GM12875 (cell line): ENCODE measurements at regions not wholly inside any gene's neighbourhood (a gene's known extent, or its start where the extent isn't known, plus 50 kb on each side); places are given as distances from the start of the nearest gene placed in this dataset.
"Not testable (repeated sequence)": the region's sequence is repeated elsewhere in the genome, so short reads cannot be mapped to it uniquely, and the experiment has no call there.

Experiments used
- H3K4me3 ChIP-seq: one replicate; pipeline ENCODE4 v1.5.1; 2011; ENCODE audit warnings: low read depth, low read length, control low read depth
- TF ChIP-seq, protein P1 (sequence below): IDR thresholded peaks from 2 replicates; pipeline ENCODE4 v1.5.1; 2011; ENCODE audit warnings: low read depth, mild to moderate bottlenecking, control low read depth, inconsistent platforms, low read length, moderate library complexity, borderline replicate concordance; ENCODE audit not compliant: insufficient read depth

DNA sequence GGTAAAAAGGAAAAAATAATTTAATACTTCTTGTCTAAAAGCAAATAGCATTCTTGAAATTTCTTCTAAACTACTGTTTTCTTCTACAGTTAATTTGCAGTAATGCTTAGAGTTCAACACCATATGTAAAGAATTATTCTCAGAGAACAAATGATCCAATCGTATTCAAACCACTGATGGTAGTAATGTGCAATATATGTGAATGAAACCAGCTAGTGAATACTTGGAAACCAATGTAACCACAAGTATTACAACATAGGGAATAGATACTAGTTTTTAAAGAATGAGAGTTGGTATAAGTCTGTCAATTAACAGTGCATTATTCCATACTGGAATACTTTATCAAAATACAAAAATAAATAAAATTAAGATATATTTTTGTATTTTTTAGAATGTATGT is 850.0 kb downstream of the DIPK2A start:
- TF ChIP-seq, protein P1, sequence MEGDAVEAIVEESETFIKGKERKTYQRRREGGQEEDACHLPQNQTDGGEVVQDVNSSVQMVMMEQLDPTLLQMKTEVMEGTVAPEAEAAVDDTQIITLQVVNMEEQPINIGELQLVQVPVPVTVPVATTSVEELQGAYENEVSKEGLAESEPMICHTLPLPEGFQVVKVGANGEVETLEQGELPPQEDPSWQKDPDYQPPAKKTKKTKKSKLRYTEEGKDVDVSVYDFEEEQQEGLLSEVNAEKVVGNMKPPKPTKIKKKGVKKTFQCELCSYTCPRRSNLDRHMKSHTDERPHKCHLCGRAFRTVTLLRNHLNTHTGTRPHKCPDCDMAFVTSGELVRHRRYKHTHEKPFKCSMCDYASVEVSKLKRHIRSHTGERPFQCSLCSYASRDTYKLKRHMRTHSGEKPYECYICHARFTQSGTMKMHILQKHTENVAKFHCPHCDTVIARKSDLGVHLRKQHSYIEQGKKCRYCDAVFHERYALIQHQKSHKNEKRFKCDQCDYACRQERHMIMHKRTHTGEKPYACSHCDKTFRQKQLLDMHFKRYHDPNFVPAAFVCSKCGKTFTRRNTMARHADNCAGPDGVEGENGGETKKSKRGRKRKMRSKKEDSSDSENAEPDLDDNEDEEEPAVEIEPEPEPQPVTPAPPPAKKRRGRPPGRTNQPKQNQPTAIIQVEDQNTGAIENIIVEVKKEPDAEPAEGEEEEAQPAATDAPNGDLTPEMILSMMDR = no peak
- H3K4me3 ChIP-seq = no peak overlapping the region

DNA sequence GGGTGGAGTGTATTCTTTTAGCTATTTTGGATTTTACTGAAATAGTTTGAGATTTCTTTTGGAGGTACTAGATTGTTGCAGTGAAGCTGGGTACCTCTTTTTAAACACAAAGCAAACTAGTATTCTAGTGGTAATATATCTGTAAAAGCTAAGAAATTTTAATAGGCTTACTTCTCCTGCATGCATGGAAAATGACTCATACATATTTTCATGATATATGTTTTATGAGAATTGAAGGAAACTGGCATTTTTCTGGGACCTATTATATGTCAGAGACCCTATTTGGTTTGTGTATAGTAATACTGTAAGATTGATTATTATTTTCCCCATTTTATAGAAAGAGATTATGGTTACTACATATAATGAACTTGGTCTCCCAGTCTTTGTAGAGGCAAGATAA is 851.0 kb downstream of the DIPK2A start:
- TF ChIP-seq, protein P1 = no peak
- no peak overlapping the region for H3K4me3 ChIP-seq

DNA sequence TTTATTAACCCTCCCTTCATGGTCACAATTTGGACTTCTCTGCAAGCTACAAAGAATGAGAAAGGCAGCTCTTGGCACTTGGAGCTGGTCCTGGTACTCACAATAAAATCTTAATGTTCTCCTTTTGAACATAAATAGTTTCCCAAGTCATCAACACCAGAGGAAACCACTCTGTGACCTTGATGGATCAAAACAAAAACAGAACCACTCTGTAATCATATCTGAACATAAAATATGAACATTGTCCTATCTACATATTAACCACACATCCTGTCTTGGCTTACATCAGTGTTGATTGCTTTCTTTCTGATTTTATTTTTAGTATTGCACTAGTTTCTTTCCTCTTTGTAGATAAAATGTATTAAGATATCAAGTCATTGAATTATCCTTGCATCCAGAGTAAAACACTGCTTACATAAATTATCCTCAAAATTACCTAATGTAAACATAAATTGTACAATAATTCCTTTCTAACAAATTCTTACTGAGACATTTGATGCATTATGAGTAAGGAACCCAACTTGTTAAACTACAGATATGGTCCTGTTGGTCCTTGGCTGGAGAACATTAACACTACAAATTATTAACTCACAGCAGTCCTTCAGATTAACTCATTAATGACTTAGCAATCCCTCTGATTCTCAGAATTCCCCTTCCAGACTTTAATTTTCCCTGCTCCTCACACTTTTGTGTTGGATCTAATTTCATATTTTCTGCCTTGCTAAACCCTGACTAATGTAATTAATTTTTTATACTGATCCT is 860.5 kb downstream of the DIPK2A start:
- no peak overlapping the region for H3K4me3 ChIP-seq
- TF ChIP-seq, protein P1 = no peak

DNA sequence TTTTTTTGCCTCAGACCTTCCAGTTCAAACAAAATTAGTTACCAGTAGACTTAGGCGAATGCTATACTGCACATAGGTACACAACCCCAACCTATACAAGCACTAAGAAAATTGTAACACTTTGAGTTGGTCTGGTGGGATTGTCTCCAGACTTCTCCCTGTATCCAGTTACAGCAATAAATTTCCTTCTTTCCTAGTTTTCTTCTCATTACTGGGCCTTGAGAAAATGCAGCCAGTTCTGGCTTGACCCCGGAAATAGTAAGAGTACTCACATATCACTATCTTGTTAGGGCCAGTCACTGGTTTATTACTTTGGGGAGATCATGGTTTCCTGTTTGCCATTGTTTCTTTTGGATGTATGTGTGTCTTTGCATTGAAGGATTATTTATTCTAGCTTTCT is 868.4 kb downstream of the DIPK2A start:
- TF ChIP-seq, protein P1 = no peak
- H3K4me3 ChIP-seq = no peak overlapping the region

DNA sequence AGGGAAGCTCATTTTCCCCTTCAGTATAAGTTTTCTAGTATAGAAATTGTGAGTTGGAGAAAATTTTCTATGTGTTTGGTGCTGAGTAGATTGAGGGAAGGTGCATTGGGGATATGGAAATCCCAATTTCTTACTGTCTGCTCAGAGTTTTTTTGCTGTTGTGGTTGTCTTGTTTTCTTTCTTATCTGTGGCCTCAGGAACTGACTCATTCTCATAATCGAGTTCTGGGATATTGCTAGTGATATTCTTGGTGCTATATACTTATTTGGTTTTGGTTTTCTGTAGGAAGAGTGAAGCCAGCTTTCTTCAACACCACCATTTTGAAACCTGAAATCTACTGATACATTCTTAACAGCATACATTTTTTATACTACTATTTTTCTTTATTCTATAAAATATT is 869.2 kb downstream of the DIPK2A start:
- H3K4me3 ChIP-seq = no peak overlapping the region
- TF ChIP-seq, protein P1 = no peak

DNA sequence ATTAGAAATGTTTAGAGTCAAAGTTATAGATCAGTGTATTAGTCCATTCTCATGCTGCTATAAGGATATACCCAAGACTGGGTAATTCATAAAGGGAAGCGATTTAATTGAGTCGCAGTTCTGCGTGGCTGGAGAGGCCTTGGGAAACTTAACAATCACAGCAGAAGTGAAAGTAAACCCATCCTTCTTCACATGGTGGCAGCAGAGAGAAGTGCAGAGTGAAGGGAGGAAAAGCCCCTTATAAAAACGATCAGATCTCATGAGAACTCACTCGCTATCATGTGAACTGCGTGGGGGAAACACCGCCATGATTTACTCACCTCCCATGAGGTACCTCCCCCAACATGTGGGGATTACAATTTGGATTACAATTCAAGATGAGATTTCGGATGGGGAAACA is 871.5 kb downstream of the DIPK2A start:
- H3K4me3 ChIP-seq = no peak overlapping the region
- TF ChIP-seq, protein P1 = no peak

DNA sequence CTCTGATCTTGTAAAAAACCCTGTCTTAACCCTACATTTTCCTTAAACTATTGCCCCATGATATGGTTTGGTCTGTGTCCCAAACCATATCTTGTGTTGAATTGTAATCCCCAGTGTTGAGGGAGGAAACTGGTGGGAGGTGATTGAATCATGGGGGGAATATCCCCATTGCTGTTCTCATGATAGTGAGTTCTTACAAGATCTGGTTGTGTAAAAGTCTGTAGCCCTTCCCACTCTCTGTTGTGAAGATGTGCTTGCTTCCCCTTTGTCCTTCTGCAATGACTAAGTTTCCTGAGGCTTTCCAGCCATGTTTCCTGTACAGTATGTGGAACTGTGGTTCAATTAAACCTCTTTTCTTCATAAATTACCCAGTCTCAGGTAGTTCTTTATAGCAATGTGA is 881.4 kb downstream of the DIPK2A start:
- TF ChIP-seq, protein P1 = no peak
- no peak overlapping the region for H3K4me3 ChIP-seq

DNA sequence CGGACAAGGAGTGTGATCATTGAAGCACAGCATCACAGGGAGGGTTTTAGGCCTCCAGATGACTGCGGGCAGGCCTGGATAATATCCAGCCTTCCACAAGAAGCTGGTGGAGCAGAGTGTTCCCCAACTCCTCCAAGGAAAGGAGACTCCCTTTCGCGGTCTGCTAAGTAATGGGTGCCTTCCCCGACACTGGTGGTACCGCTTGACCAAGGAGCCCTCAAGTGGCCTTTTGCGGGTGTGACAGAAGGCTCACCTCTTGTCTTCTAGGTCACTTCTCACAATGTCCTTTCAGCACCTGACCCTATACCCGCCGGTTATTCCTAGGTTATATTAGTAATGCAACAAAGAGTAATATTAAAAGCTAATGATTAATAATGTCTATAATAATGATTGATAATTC is 882.4 kb downstream of the DIPK2A start:
- not testable (repeated sequence) for H3K4me3 ChIP-seq
